GM20431 (cell line): ENCODE measurements at regions not wholly inside any gene's neighbourhood (a gene's known extent, or its start where the extent isn't known, plus 50 kb on each side); places are given as distances from the start of the nearest gene placed in this dataset.

ENCODE experiments used
- in situ Hi-C: fragments of 300-500 bp; cut with MseI, MboI; formaldehyde crosslinking; loops from one replicate; pipeline ENCODE4 v1.15.0; 2020; ENCODE audit warnings: low sequenced_read_pairs; ENCODE audit not compliant: unreplicated experiment

- in situ Hi-C loops: no loop called here
Observed at GRCh38 chr4:53832549-53832948, 231.9 kb downstream of the CHIC2 start.

- in situ Hi-C loops: no loop called here
Observed at GRCh38 chr4:53830511-53830910, 233.9 kb downstream of the CHIC2 start.

DNA sequence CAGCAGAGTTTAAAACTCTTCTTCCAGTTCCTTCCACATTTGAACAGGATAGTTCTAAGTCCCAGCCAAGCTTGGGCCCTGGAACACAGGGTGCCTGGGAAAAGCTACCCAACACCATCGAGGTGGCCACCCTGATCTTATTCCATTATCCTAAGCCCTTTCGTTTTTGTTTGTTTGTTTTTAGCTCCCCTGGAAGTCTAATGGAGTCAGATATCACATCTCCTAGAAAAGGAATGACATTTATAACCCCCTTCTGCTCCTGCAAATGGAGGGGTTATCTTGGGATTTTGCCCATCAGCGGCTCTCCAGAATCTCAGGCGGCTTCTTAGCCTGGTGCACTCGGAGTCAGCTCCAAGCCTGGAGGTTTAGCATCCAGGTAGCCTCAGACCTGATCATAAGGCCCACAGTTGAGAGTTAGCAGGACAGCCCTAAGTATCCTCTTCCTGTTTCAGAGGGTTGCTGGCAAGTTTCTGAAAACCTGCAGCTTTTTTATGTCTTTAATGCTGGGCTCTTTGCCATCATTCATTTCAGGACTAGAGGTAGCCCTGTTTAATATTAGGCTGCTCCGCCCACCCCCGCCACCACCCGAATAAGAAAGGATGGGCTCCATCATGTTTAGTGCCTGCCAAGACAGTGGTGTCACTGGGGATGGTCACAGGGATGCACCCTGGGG, 230.0 kb upstream of the LNX1 start:
- in situ Hi-C loops: no loop called here

- in situ Hi-C loops: no loop called here
Observed at GRCh38 chr4:53818104-53818503, 226.8 kb upstream of the LNX1 start.

- in situ Hi-C loops: no loop called here
Observed at GRCh38 chr4:53816561-53816960, 225.3 kb upstream of the LNX1 start.

- in situ Hi-C loops: no loop called here
Observed at GRCh38 chr4:53815281-53815680, 224.0 kb upstream of the LNX1 start.

- in situ Hi-C loops: no loop called here
Observed at GRCh38 chr4:53813998-53814397, 222.7 kb upstream of the LNX1 start.

- in situ Hi-C loops: no loop called here
Observed at GRCh38 chr4:53810643-53811042, 219.4 kb upstream of the LNX1 start.

- in situ Hi-C loops: no loop called here
Observed at GRCh38 chr4:53809816-53810215, 218.5 kb upstream of the LNX1 start.

GRCh38 chr4:53805291-53805690, 214.0 kb upstream of the LNX1 start:
- in situ Hi-C loops: no loop called here

DNA sequence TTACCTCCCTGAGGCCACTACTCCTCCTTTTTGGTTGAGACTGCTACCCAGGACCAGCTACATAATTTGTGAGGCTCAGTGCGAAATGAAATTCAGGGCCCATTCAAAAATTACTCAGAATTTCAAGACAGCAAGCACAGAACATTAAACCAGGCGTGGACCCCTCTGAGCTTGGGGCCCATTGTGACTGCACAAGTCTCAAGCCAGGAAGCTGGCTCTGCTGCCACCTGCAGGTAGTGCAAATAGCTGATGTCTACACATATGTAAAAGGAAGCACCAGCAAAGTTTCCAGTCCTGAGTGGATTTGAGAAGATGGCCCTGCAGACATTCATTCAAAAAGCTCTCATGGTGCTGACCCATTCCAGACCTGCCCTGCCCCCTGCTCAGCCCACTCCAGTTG, 213.4 kb upstream of the LNX1 start:
- in situ Hi-C loops: no loop called here

GRCh38 chr4:53802500-53802899, 211.2 kb upstream of the LNX1 start:
- in situ Hi-C loops: no loop called here

GRCh38 chr4:53801373-53801772, 210.1 kb upstream of the LNX1 start:
- in situ Hi-C loops: no loop called here

- in situ Hi-C loops: no loop called here
Observed at GRCh38 chr4:53800741-53801140, 209.5 kb upstream of the LNX1 start.

DNA sequence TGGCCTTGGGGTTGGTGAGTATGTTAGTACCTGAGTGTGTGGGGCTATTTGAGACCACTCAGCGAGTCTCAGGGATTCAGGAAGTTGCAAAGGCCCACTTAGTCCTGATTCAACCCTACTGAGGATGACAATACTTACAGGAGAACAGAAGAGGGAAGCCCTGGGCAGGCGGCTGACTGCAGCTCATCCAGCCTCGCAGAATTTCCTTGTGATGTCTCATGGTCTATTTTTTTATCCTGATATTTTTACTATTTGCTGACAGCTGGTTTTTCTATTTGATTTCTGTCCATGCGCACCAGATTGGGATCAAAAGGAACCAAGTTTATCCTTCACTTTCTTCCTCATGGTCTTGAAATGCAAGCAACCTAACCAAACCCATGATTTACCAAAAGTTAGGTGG, 201.8 kb upstream of the LNX1 start:
- in situ Hi-C loops: no loop called here

- in situ Hi-C loops: no loop called here
Observed at GRCh38 chr4:53790286-53790685, 199.0 kb upstream of the LNX1 start.

- in situ Hi-C loops: no loop called here
Observed at GRCh38 chr4:53788621-53789020, 197.3 kb upstream of the LNX1 start.

GRCh38 chr4:53788011-53788410, 196.7 kb upstream of the LNX1 start:
- in situ Hi-C loops: no loop called here

DNA sequence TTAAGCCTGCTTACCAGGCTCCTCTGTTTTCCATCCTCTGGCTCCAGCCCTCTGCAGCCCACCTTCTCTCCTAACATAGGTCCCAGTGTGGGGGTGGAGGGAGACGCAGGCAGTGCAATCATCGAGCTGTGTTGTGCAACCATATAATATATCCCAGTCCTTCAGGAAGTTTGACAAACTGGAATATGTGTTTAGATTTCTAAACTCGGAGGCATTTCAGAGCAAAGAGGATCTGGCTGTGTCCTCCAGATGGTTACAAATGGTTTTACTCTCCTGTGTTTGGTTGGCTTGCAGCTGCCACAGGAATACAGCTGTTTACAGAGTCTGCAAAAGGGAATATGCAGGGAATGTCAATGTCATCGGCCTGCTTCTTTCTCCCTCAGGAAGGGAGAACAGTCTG, 195.3 kb upstream of the LNX1 start:
- in situ Hi-C loops: no loop called here

GRCh38 chr4:53785996-53786395, 194.7 kb upstream of the LNX1 start:
- in situ Hi-C loops: no loop called here

DNA sequence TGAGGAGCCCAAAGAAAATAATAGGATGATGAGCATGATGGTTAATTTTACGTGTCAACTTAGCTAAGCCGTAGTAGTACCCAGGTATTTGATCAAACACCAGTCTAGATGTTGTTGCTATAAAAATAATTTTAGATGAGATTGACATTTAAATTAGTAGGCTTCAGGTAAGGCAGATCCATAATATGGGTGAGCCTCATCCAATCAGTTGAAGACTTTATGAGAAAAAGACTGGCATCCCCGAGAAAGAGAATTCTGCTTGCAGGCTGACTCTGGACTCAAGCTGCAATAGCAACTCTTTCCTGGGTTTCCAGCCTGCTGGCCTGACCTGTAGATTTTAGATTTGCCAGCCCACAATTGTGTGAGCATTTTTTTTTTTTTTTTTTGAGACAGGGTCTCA, 192.8 kb upstream of the LNX1 start:
- in situ Hi-C loops: no loop called here

GRCh38 chr4:53783208-53783859, 192.0 kb upstream of the LNX1 start:
- in situ Hi-C loops: no loop called here
